ENCODE measurements at regions not wholly inside any gene's neighbourhood (a gene's known extent, or its start where the extent isn't known, plus 50 kb on each side); places are given as distances from the start of the nearest gene placed in this dataset.

DNA sequence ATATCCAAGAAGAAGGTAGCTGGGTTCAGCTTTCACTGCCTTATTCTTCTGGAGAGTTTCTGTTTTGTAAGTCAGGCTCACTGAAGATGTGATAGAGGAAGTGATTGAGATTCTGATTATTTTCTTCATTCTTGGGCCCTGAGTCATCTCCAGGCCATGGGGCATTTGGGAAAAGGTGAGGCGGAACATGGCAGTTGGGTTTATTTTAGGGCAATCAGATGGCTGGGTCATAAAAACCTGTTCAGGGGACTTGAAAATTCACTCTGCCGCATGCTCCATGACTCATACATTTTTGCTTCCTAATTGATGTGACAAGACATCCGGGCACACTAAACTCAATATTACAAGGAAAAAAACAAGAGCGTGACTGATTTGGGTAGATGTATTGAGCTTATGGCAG lies 265.7 kb upstream of the KLF4 start:
- Histone ChIP-seq H3K27me3 (ENCODE audit: insufficient read depth, low read length) (no peaks in the 10 kb centered on the region), H3K23me2 (ENCODE audit: insufficient read length, low read depth, low read length, poor library complexity, severe bottlenecking) (no peaks in the 10 kb centered on the region), H3K79me2 (ENCODE audit: insufficient read depth, low read length) (no peaks in the 10 kb centered on the region), H2BK12ac (ENCODE audit: insufficient read length, low read depth, low read length) (no peak overlapping the region), H3K18ac (ENCODE audit: insufficient read length, low read depth, low read length) (no peak overlapping the region), H4K5ac (ENCODE audit: insufficient read length, low read depth, low read length) (no peak overlapping the region), H3K27ac (ENCODE audit: insufficient read length, low read depth, low read length) (no peak overlapping the region), H3K9me3 (ENCODE audit: control insufficient read depth, low read depth, low read length) (no peaks in the 10 kb centered on the region), H3K56ac (ENCODE audit: insufficient read length, low read depth, low read length) (no peak overlapping the region), H2BK15ac (ENCODE audit: low read depth, low read length) (no peak overlapping the region), H3K4me1 (ENCODE audit: insufficient read depth, low read length) (no peaks in the 10 kb centered on the region; the same call in 1 of the 2 replicates), H4K20me1 (ENCODE audit: control insufficient read depth, insufficient read depth, insufficient read length) (no peaks in the 10 kb centered on the region), H2BK5ac (ENCODE audit: insufficient read length, low read length) (no peak overlapping the region), H3K4me2 (ENCODE audit: insufficient read depth, insufficient read length, low read length) (no peak overlapping the region), H4K91ac (ENCODE audit: insufficient read length, low read depth, low read length) (no peak overlapping the region), H3K9ac (ENCODE audit: extremely low read depth, insufficient read length, low read length) (no peak overlapping the region), H3K79me1 (ENCODE audit: insufficient read depth, low read depth, low read length, poor library complexity, severe bottlenecking) (no peaks in the 10 kb centered on the region), H2BK20ac (ENCODE audit: low read depth, low read length, poor library complexity, severe bottlenecking) (no peak overlapping the region), H2AK5ac (ENCODE audit: insufficient read length, low read length) (no peak overlapping the region), H2BK120ac (ENCODE audit: low read depth, low read length, poor library complexity, severe bottlenecking) (no peak overlapping the region), H3K14ac (ENCODE audit: insufficient read depth, low read length) (no peak overlapping the region), H2AFZ (ENCODE audit: low read length) (no peak overlapping the region), H4K8ac (replicated peaks; ENCODE audit: insufficient read length, low read depth, low read length) (no peak overlapping the region), H3T11ph (ENCODE audit: low read length) (no peak overlapping the region), H3K4ac (ENCODE audit: low read depth, low read length) (no peak overlapping the region), H3K23ac (ENCODE audit: insufficient read length, low read depth, low read length) (no peak overlapping the region)
- Mint-ChIP-seq H3K9me3 (no peaks in the 10 kb centered on the region), H3K36me3 (ENCODE audit: insufficient read depth in 1 of 3, low read depth in 3 of 3) (no peaks in the 10 kb centered on the region), H3K4me3 (no peak overlapping the region), H3K4me1 (peaks cover 18 to 23% of the 10 kb centered on the region in 2 experiments), H3K27ac (no peak overlapping the region), H3K27me3 (ENCODE audit: low read depth) (no peaks in the 10 kb centered on the region)
- no CpG with 5 or more reads among the region's 4 CpGs for WGBS (ENCODE audit: extremely low coverage, insufficient read length, low lambda C conversion rate)
- no peak for DNase-seq
- no peak for TF ChIP-seq CTCF (conservative IDR thresholded peaks at IDR 0.05)
